ENCODE measurements at regions not wholly inside any gene's neighbourhood (a gene's known extent, or its start where the extent isn't known, plus 50 kb on each side); places are given as distances from the start of the nearest gene placed in this dataset.
A peak's percentile ranks its signal among the peaks of the same experiment; 100 is the strongest.

- Histone ChIP-seq H3K36me3 (ENCODE audit: insufficient read depth, low read length) (no peaks in the 10 kb centered on the region), H3K4me3 (ENCODE audit: insufficient read depth, low read depth, low read length) (no peak overlapping the region), H2AFZ (ENCODE audit: low read depth, low read length) (no peak overlapping the region), H3K9ac (ENCODE audit: low read length) (no peak overlapping the region), H3K27me3 (ENCODE audit: insufficient read depth, low read length) (no peaks in the 10 kb centered on the region), H4K20me1 (ENCODE audit: insufficient read depth, low read length) (no peaks in the 10 kb centered on the region), H3K4me1 (ENCODE audit: insufficient read depth, low read length) (no peaks in the 10 kb centered on the region), H3K9me3 (ENCODE audit: insufficient read depth, low read depth, low read length) (no peaks in the 10 kb centered on the region), H3K4me2 (ENCODE audit: low read length) (no peak overlapping the region), H3K27ac (ENCODE audit: low read depth, low read length) (no peak overlapping the region), H3K79me2 (ENCODE audit: insufficient read depth, low read length) (no peaks in the 10 kb centered on the region)
- Mint-ChIP-seq H3K9me3 (ENCODE audit: unreplicated experiment) (no peaks in the 10 kb centered on the region), H3K4me3 (ENCODE audit: unreplicated experiment) (no peak overlapping the region), H3K36me3 (ENCODE audit: low read depth, unreplicated experiment) (no peaks in the 10 kb centered on the region), H3K27ac (ENCODE audit: unreplicated experiment) (no peak overlapping the region), H3K4me1 (ENCODE audit: low read depth, unreplicated experiment) (no peaks in the 10 kb centered on the region), H3K27me3 (ENCODE audit: low read depth, unreplicated experiment) (no peaks in the 10 kb centered on the region)
- DNase-seq (ENCODE audit: low read depth) (no peak), FAIRE-seq (no peak)
- TF ChIP-seq CTCF (IDR thresholded peaks at IDR 0.05; ENCODE audit: insufficient read depth, low read depth, low read length) (no peak), EZH2 (IDR thresholded peaks at IDR 0.05; ENCODE audit: insufficient read depth, low read length) (no peak)
These were observed 1653.6 kb upstream of the TENM3 start for GRCh38 chr4:180589575-180589974.

DNA sequence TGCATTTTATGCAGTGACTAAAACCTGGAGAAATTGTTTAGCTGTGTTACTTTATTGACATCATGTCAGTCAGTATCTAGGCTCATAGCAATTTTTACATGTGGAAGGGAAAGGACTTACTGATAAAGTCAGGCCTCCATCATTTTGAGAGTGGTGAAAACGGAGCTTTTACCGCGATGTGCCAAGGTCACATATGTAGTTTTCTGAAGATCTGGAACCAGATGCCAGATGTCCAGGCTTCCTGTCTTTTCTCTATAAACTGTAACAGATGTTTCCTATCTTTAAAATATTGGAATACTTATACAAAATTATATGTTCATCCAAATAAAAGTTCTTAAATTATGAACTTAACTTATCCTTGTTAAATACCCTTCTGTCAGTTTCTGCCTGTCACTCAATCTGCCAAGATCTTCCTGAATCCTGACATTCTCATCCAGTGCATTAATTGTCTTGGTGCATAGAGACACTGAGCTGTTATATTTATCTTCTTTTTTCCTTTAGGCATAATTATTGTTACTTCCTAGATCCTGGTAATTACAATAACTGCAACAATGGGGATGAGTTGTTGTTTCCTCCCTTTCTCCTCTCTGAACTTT, 1646.2 kb upstream of the TENM3 start:
- Mint-ChIP-seq H3K27ac (ENCODE audit: unreplicated experiment) (no peak overlapping the region), H3K4me3 (ENCODE audit: unreplicated experiment) (no peak overlapping the region), H3K9me3 (ENCODE audit: unreplicated experiment) (no peaks in the 10 kb centered on the region), H3K27me3 (ENCODE audit: low read depth, unreplicated experiment) (no peaks in the 10 kb centered on the region), H3K4me1 (ENCODE audit: low read depth, unreplicated experiment) (no peaks in the 10 kb centered on the region), H3K36me3 (ENCODE audit: low read depth, unreplicated experiment) (no peaks in the 10 kb centered on the region)
- Histone ChIP-seq H3K4me3 (ENCODE audit: insufficient read depth, low read depth, low read length) (no peak overlapping the region), H4K20me1 (ENCODE audit: insufficient read depth, low read length) (no peaks in the 10 kb centered on the region), H3K9ac (ENCODE audit: low read length) (no peak overlapping the region), H3K27ac (ENCODE audit: low read depth, low read length) (no peak overlapping the region), H3K4me1 (ENCODE audit: insufficient read depth, low read length) (no peaks in the 10 kb centered on the region), H3K4me2 (ENCODE audit: low read length) (no peak overlapping the region), H3K9me3 (ENCODE audit: insufficient read depth, low read depth, low read length) (no peaks in the 10 kb centered on the region), H3K27me3 (ENCODE audit: insufficient read depth, low read length) (no peaks in the 10 kb centered on the region), H3K79me2 (ENCODE audit: insufficient read depth, low read length) (no peaks in the 10 kb centered on the region), H2AFZ (ENCODE audit: low read depth, low read length) (no peak overlapping the region), H3K36me3 (ENCODE audit: insufficient read depth, low read length) (no peaks in the 10 kb centered on the region)
- no peak for FAIRE-seq
- no peak for DNase-seq (ENCODE audit: low read depth)
- TF ChIP-seq CTCF (IDR thresholded peaks at IDR 0.05; ENCODE audit: insufficient read depth, low read depth, low read length) (no peak), EZH2 (IDR thresholded peaks at IDR 0.05; ENCODE audit: insufficient read depth, low read length) (no peak)

- Histone ChIP-seq H3K4me3 (ENCODE audit: insufficient read depth, low read depth, low read length) (no peak overlapping the region), H4K20me1 (ENCODE audit: insufficient read depth, low read length) (no peaks in the 10 kb centered on the region), H3K36me3 (ENCODE audit: insufficient read depth, low read length) (no peaks in the 10 kb centered on the region), H3K9ac (ENCODE audit: low read length) (no peak overlapping the region), H3K9me3 (ENCODE audit: insufficient read depth, low read depth, low read length) (no peaks in the 10 kb centered on the region), H3K79me2 (ENCODE audit: insufficient read depth, low read length) (no peaks in the 10 kb centered on the region), H3K4me2 (ENCODE audit: low read length) (no peak overlapping the region), H3K4me1 (ENCODE audit: insufficient read depth, low read length) (no peaks in the 10 kb centered on the region), H3K27me3 (ENCODE audit: insufficient read depth, low read length) (no peaks in the 10 kb centered on the region), H3K27ac (ENCODE audit: low read depth, low read length) (no peak overlapping the region), H2AFZ (ENCODE audit: low read depth, low read length) (no peak overlapping the region)
- no peak for FAIRE-seq
- DNase-seq (ENCODE audit: low read depth), result peak; percentile 68
- Mint-ChIP-seq H3K9me3 (ENCODE audit: unreplicated experiment) (no peaks in the 10 kb centered on the region), H3K36me3 (ENCODE audit: low read depth, unreplicated experiment) (no peaks in the 10 kb centered on the region), H3K4me1 (ENCODE audit: low read depth, unreplicated experiment) (no peaks in the 10 kb centered on the region), H3K27me3 (ENCODE audit: low read depth, unreplicated experiment) (no peaks in the 10 kb centered on the region), H3K27ac (ENCODE audit: unreplicated experiment) (no peak overlapping the region), H3K4me3 (ENCODE audit: unreplicated experiment) (no peak overlapping the region)
- TF ChIP-seq CTCF (IDR thresholded peaks at IDR 0.05; ENCODE audit: insufficient read depth, low read depth, low read length) (no peak), EZH2 (IDR thresholded peaks at IDR 0.05; ENCODE audit: insufficient read depth, low read length) (no peak)
These were observed 1644.9 kb upstream of the TENM3 start for GRCh38 chr4:180598281-180598680.
